Stimulated activated CD4-positive, alpha-beta T cell treated with anti-CD3 and anti-CD28 coated beads, TNF-alpha, amount 100 ng/mL, for 24 hours (primary cell): ENCODE measurements at regions not wholly inside any gene's neighbourhood (a gene's known extent, or its start where the extent isn't known, plus 50 kb on each side); places are given as distances from the start of the nearest gene placed in this dataset.

ENCODE experiments used
- DNase-seq, 3 experiments: peaks; one replicate each; pipeline ENCODE4 v3.0.0-alpha.2; 2020; ENCODE audit warnings: low read depth in 3 of 3

DNA sequence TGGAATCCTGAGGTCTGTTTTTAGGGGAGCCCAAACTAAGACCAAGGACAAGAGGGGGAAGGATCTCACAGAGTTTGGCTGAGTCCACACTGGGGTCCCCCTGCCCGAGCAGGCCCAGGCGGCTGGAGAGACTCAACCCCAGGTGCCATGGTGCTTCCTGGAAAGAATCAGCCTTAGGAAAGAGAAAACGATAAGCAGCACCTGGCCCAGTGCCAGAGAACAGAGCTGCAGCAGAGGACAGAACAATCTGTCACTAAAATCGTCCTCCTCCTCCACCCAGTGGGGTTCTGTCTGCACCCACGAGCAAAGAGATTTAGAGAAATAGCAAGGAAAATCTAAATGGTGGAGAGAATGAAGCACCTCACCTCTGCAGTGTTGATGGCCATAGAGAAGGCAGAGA is 470.5 kb downstream of the BCOR start:
- DNase-seq, result no peak

DNA sequence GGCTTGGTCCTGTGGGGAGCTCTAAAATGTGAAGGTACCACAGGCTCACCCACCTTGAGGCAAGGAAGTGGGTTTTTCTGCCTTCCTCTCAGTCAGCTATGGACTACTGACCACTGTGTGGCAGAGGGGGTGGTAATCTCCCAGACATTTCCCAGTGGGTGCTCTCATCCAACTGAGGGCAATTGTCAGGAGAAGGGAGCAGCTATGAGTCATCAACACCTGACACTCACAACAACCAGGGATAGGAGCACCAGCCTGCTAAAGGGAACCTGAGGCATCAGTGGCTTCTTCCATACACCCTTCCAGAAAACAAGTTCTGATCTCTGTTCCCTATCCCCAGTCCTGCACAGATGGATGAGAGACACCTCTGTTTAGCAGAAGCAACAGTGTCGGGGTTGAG is 468.8 kb downstream of the BCOR start:
- no peak for DNase-seq

DNA sequence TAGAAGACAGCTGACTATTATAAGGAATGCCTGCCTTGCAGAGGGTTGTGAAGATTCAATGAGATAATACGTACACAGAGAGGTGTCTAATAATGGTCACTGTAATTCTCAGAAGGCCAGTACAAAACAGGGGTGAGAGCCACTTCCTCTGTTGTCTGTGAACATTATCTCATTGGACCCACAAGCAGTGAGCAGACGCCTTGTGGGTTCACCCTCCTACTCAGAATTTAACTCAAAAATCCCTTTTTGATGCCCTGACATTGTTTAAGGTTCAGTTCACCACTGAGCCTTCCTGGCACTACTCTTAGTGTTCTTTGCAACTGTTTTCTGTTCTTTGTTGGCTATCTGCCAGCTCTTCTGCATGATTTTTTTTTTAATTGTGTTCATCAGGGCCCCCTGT is 467.4 kb downstream of the BCOR start:
- DNase-seq, result no peak

DNA sequence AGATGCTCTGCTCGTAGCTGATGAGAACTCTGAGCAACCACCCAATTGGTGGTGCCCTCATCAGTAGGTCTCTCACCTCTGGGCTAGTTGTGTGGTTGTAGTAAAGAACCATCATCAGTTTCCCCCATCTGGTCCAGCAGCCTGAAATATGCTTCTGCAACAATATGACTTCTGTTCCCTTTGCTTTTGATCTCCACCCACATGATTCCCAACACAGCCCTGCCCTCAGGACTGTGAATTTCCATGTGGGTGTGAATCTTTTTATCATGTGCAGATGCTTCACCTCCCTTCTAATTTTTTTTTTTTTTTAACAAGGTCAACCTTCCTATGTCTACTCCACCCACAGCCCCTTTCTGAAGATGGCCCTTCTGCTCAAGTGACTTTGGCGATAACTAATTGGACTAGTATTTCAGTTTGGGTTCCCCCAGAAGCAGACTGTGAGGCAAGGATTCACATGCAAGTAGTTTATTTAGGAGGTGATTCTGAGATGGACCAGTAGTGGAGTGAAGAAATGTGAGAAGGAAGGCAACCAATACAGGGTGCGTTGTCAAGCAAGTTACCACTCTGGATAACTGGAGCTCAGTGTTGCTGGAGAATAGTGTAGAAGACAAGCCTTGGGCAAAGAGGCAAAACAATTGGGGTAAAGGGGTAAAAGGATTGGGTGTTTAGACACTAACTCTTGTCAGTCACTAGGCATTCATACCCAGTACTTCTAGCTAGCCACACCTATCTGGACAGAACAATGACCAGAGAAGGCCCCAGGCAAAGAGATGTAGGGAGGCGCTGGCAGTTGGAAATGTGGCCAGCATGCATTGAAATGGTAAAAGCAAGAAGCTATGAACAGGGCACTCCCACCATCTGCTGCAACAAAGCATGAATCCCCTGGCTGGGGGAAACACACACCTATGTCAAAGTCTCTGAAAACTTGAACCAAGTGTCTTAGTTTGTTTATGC is 466.2 kb downstream of the BCOR start:
- no peak for DNase-seq

DNA sequence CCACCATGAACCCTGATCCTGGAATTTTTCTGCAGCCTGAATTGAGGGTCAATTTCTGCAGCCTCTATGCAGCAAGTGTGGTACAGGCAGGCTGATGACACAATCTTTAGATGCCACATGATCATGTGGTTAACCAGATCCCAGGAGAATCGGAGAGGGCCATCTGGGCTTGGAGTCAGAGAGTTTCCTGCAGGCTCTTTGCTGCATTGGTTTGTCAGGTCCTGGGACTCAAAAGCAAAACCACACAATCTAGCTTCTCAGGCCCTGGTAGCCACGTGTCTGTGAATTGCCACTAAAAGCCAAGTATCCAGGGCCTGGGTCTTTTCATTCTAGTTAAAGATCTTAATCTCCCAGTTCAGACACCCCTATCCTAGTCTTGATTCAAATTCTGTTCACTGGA is 464.5 kb downstream of the BCOR start:
- no peak for DNase-seq

DNA sequence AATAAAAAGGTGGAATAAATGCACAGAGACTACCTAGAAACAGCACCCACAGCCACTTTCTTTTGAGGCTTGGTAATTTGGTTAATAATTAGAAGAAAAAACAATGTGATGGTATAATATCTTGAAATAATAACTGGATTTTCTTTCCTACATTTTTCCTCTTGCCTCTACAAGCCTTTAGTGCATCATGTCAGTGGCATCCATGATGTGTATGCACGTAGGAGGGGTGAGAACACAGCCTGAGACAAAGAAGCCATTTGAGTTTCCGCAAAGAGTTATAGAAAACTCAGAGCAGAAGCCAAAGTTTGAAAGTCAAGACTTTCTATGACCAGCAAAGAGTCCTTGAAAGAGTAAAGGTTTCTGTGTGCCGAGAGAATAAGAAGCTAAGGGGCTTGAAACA is 461.3 kb downstream of the BCOR start:
- DNase-seq, result no peak

DNA sequence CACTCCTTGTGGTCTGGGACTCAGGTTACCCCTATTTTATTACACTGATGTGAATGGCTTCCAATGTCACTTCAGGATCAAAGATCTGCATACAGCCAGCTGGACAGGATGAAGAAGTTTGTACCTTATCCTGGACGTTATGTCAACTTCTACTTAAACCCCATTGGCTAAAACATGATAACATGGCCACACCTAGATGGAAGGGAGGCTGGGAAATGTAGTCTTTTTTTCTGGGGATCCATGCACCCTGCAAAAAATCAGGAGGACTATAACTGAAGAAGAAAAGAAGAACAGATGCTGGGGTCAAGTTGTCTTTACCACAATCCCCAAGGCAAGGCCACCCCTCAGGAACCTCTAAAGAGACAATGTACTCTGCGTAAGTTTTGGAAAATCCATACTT is 459.2 kb downstream of the BCOR start:
- no peak for DNase-seq

DNA sequence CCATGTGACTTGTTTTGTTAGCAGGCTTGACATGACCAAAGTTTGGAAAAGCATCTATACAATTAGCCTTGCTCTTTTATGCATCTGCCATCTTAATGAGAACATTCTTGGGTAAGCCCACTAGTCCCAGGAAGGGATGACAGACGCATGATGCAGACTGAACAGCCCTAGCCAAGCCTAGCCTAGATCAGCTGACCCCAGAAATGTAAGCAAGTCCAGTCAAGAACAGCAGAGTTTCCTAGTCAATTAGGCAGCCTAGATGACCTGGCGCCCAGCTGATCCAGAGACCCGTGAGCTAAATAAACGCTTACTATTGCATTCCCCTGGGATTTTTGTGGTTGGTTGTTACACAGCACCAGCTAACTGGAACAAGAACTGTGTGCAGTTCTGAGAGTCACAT is 457.9 kb downstream of the BCOR start:
- DNase-seq, result no peak

DNA sequence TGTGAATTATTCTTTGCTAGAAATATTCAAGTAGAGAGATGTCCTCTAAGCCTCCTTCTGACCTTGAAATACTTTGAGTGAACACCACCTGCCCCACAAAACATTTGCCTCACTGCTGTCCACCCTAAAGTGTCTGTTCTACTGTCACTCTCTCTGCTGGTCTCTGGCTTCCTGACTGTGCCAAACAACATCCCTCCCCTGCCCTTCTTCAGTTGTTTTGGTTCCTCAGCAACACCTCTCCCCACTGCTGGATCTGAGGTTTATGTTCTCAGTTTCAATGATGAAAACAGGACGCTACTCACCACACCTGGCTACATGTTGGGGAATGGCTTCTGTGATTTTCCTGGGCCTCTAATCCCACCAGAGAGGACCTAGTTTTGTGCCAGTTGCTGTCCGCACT is 456.9 kb downstream of the BCOR start:
- DNase-seq, result no peak

DNA sequence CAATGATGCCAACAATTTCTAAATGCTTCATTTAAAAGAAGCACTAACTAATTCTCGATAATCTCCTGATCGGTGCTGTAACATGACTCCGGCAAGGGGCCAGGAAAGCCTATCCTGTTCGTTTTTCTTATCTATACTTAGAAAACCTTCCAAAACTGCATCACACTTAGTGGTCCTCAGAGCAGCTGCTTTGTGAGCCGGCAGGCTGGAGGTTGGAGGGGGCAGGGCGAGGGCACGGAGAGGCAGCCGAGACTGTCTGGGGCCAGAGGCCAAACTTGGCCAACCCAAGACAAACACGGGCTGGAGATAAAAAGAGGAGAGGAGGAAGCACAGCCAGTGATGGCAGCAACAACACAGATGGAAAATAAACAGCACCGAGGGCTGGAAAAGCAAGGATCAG is 455.7 kb downstream of the BCOR start:
- DNase-seq, result no peak

DNA sequence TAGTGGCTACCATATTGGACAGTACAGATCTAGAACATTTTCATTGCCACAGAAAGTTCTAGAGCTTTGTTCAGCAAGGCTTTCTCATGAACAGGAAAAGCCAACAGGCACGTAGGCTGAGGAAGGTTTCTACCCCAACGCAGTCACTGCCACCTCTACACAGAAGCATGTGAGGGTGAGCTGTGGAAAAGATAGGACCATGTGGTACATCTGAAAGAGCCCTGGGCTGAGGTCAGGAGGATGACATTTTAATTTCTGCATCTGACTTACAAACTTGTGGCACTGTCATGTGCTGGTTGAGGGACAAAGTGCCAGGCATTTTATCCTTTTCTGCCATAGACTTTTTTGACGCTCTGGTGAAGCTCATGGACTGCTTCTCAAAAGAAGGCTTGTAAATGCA is 454.2 kb downstream of the BCOR start:
- no peak for DNase-seq

DNA sequence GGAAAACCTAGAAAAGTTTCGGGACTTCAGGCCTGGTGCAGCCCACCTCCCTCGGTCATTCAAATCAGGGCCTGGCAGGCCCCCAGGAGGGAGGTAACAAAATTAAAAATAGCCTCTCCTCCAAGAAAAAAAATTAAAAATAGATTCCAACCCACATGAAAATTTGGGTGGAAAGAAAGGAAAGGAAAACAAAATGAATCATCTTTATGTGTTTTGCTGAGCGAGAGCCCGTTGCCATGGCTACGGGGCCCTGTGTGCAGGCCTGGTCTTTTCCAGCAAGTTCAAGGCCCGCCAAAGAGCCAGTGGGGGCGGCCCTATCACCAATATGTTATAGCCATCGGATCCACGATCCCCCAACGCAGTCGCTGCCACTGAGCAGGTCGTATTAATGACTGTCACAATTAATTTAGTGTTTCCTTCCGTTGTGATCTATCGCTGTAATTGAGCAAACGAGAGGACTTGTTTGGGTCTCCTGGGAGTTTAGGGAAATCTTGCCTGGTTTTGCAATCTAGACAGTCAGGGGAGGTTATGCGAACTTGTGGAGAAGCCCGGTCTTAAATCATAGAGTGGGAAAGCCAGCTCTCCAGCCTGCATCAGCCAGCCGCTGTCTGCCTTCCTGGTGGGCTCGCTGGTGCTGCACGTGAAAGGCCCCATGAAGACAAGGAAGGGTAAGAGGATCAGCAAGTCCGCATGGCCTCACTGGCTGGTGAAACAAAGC is 452.4 kb downstream of the BCOR start:
- peak in 1 of 3 experiments; percentile 14 for DNase-seq

DNA sequence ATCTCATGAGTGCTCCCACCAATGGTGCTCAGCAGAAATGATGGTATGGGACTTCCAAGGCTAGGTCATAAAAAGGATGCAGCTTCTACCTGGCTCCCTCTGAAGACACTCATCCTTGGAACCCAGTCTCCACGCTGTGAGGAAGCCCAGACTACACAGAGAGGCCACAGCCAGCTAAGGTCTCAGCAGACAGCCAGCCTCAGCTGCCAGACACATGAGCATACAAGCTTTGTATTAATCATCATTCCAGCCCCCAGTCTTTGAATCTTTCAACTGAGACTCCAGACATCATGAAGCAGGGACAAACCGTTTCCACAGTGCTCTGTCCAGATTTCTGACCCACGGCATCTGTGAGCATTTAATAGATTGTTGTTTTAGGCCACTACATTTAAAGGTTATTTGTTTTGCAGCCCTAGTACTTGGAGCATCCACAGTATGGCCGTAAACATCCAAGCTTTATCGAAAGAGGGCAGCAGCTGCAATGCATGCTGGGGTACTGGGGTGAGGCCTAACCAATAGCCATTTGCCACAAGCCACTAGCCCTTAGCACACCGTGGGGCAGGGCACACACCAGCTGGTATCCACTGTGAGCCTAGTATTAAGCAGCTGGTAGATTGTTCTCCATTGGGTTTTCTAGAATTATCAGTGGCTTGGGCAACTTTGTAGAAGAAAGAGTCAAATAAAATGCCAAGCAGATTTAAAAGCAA is 449.1 kb downstream of the BCOR start:
- no peak for DNase-seq

DNA sequence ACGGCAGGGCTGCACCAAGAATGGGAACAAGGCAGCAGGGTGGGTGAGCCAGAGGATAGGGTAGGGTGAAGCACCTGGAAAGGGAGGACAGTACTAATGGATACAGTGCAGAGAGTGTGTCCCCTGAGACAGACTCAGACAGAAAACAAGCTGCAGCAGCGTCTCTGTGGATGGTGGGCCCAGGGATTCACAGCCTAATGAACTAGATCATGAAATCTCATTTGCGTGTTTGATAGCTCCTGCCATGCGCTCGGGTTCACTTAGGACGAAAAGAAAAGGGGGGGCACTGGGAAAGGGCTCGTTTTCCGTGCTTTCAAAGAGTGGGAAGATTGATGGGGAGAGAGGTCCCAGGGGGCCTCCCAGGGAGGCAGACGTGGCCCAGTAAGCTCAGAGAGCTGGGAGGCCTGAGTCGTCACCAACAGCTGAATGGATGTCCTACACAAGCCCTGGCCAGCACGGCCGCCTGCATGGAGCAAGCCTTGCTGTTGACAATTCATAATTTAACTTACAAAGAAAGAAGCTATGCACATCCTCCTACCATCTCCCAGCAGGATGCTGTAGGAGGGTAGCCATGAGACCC is 446.9 kb downstream of the BCOR start:
- DNase-seq, result no peak

DNA sequence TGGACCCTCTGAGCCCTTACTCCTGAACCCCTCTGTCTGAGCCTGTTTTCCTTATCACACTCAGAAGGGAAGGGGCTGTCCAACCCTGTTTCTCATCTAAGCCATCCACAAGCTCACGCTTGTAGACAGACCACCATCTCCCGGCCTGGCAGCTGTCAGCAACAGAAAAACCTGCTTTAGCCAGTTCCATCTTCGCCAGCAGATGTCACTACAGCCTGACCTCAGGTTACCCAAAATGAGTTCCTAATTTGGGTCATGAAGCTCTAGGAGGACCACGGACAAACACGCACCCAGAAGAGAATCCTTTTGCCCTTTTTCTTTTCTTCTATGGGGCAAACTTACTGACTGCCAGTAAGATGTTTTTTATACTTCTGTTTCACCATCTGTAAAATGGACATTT is 445.4 kb downstream of the BCOR start:
- peak in 1 of 3 experiments; percentile 17 for DNase-seq

DNA sequence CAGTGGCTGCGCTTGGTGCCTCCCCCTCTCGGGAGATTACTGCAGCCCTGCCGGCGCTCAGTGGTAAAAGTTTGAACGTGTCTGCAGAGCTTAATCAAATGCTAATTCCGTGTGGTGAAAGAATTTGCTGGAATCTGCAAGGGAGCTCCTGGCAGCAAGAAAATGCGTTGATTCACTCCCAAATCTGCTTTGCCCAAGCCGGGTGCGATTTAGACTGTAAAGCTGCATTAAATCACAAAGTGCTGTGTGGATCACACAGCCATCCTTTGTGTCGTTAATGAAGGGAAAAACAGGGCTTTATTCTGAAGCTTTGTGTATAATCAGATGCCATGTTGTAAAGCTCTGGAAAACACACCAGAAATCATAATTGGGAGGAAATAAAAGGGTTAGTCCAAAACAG is 444.1 kb downstream of the BCOR start:
- DNase-seq, result no peak

DNA sequence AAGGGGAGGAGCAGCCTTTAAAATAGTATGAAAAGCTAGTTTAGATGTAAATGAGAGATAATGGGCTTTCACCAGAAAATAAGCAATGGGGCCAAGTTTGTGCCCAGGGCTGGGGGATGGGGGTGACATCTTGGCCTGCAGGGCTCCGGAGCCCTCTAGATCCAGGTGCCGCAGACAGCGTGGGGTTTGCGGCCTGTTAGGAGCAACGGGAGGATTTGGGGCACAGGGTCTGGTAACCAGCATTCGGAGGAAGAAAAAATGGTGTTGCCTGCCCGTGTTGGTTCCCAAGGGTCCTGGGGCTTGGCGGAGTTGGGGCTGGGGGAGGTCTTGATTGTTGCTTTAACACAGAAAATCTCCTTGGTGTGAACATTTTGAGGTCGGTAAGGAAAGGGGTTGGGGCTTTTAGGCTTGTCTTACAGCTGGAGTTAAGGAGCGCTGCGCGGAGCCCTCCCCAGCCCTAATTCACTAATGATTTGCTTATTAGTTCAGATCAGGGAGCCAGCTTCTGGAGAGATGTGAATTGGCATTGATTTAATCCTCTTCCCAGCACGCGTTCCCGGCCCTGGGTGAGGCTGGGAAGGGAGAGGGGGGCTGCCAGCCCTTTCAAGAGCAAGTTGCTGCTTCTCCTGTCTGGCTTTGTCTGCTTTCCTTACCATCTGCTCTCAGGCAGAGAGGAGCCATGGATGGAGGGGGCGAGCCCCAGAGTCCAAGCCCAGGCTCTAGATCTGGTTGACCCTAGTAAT is 443.4 kb downstream of the BCOR start:
- DNase-seq, result no peak

DNA sequence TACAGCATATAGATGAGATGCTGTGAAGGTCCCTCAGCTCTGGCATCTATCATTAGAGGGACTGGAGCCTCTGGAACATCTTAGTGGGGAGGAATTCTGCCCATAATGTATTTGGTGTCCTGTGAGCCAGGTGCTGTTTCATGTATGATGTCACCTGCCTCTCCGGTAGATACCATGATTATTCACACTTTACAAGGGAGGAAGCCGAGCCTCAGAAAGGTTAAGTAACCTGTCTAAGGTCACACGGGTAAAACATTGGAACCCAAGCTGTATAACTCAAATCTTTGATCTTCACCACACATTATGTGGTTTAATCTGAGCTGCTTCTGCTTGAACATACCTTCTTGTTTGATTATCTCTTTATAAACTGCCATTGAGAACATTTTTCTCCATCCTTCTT is 442.8 kb downstream of the BCOR start:
- no peak for DNase-seq

DNA sequence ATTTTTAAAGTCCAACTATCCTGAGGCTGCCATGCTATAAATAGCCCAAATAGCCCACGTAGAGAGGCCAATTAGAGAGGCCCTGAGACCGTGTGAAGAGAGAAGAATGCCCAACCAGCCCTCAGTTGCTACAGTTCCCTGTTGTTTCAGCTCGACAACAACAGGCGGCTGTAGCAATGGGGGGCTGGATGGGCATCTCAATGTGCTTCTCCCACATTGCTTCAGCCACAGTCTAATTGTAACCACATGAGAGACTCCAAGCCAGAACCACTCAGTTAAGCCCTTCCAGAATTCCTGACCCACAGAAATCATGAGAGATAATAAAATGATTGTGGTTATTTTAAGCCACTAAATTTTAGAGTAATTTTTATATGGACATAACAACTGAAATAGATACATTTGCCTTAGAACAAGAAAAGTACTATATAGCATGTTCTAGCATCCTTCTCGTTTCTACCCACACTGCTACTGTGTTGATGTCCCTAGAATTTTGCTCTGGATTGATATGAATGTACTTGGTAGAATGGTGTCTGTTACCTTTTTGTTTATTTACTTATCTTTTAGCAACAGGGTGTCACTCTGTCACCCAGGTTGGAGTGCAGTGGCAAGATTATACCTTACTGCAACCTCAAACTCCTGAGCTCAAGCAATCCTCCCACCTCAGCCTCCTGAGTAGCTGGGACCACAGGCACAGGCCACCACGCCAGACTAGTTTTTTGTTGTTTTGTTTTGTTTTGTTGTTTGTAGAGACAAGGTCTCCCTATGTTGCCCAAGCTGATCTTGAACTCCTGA is 436.4 kb downstream of the BCOR start:
- DNase-seq, result no peak

DNA sequence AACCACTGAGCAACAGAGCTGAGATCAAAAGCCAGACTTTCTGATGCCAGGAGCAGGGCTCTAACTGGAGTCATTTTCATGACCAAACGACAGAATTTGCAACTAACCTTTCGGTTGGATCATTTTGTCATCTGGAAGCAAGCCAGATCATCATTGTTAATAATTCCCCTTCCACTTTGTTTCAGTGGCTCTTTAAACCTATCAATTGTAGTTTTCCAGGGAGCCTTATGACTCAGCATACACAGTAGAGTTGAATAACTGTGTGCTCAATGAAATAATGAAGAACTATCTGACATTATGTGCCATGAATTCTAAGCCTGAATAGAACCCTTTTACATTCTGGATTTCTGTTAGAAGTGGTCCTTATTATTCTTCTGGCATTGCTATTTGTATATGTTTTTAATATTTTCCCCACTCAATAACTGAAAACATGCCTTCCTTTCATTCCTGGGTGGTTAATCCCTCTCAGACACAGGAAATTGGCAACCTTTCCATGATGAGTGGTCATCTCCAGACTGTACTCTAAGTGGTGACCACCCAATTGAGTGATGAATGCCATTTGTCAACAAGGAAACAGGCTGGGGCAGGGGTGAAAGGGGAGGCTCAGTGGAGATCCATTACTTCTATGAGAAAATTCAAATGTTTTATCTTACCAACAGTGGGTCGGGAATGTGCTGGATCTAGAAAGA is 431.8 kb downstream of the BCOR start:
- no peak for DNase-seq
